Left ventricle myocardium inferior (tissue), 1 donor: ENCODE measurements at regions not wholly inside any gene's neighbourhood (a gene's known extent, or its start where the extent isn't known, plus 50 kb on each side); places are given as distances from the start of the nearest gene placed in this dataset.
"Not testable (repeated sequence)": the region's sequence is repeated elsewhere in the genome, so short reads cannot be mapped to it uniquely, and the experiment has no call there.

Source experiments
- DNase-seq: peaks from one replicate; pipeline ENCODE4 v3.0.0-alpha.2; 2020
- H3K27ac ChIP-seq: fragments of 200-600 bp; replicated peaks from 2 replicates; pipeline ENCODE4 v1.8.0; 2021
- H3K27me3 ChIP-seq: fragments of 200-600 bp; 2 replicates; pipeline ENCODE4 v1.8.0; 2021; ENCODE audit warnings: low read depth
- H3K36me3 ChIP-seq: fragments of 200-600 bp; 2 replicates; pipeline ENCODE4 v1.8.0; 2021
- H3K4me1 ChIP-seq: fragments of 200-600 bp; 2 replicates; pipeline ENCODE4 v1.8.0; 2021
- H3K4me3 ChIP-seq: fragments of 200-600 bp; 2 replicates; pipeline ENCODE4 v1.8.0; 2021; ENCODE audit warnings: mild to moderate bottlenecking, moderate library complexity
- H3K9me3 ChIP-seq: fragments of 200-600 bp; replicated peaks from 2 replicates; pipeline ENCODE4 v1.8.0; 2021
- CTCF ChIP-seq: fragments of 200-600 bp; IDR thresholded peaks from 2 replicates; pipeline ENCODE4 v1.8.0; 2021; ENCODE audit warnings: antibody characterized with exemption, mild to moderate bottlenecking, borderline replicate concordance
- intact Hi-C: fragments of 100-400 bp; cut with micrococcal nuclease; formaldehyde crosslinking; loops from one replicate; pipeline ENCODE4 v1.11.0; 2022
- donor health status: DM: no; HTN: yes; CAD: no; lungs with severe emphysema.

DNA sequence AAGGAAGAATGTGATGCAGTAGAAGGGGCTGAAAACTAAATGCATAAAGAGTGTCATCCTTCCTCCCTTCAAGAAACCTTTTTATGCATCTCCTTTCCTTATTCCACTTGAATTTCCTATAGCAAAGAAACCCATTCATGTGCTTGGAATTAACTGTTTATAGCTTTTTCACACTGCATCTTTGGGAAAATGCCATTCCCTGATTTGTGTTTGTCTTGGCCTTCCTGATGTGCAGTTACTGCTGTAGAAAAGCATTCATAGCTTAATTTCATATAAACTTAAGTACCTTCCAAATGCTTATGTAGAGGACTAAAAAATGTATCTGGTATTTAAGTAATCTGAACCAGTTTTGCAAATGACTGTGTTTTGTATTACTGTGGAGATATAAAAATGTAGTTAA lies 61.8 kb downstream of the SDR9C7 start:
- H3K4me3 ChIP-seq = no peak overlapping the region
- no peak for DNase-seq
- no peak for TF ChIP-seq CTCF
- no peaks in the 10 kb centered on the region for H3K27me3 ChIP-seq
- H3K4me1 ChIP-seq = peaks cover 4% of the 10 kb centered on the region
- H3K36me3 ChIP-seq = no peaks in the 10 kb centered on the region
- H3K9me3 ChIP-seq = peaks cover 4% of the 10 kb centered on the region
- intact Hi-C loops = no loop called here
- H3K27ac ChIP-seq = no peak overlapping the region

- Histone ChIP-seq H3K4me1 (no peaks in the 10 kb centered on the region), H3K36me3 (no peaks in the 10 kb centered on the region), H3K9me3 (peaks cover 54% of the 10 kb centered on the region), H3K27me3 (no peaks in the 10 kb centered on the region), H3K4me3 (no peak overlapping the region), H3K27ac (no peak overlapping the region)
- no peak for TF ChIP-seq CTCF
- no peak for DNase-seq
- intact Hi-C loops = no loop called here
These were observed 67.0 kb downstream of the SDR9C7 start for GRCh38 chr12:56867216-56867615.

GRCh38 chr12:56866493-56866892 lies 67.7 kb downstream of the SDR9C7 start:
- no peak overlapping the region for H3K4me3 ChIP-seq
- H3K36me3 ChIP-seq = no peaks in the 10 kb centered on the region
- intact Hi-C loops = no loop called here
- no peak for TF ChIP-seq CTCF
- H3K4me1 ChIP-seq = no peaks in the 10 kb centered on the region
- H3K9me3 ChIP-seq = peaks cover 61% of the 10 kb centered on the region
- no peak overlapping the region for H3K27ac ChIP-seq
- no peaks in the 10 kb centered on the region for H3K27me3 ChIP-seq
- DNase-seq = no peak

DNA sequence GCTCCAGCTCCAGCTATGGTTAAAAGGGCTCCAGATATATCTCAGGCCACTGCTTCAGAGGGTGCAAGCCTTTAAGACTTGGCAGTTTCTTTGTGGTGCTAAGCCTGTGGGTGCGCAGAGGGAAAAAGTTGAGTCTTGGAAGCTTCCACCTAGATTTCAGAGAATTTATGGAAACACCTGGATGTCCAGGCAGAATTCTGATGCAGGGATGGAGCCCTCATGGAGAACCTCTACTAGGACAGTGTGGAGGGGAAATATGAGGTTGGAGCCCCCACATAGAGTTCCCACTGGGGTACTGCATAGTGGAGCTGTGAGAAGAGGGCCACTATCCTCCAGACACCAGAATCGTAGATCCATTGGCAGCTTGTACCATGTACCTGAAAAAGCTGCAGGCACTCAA lies 69.9 kb downstream of the SDR9C7 start:
- intact Hi-C loops = no loop called here
- peaks cover 79% of the 10 kb centered on the region for H3K9me3 ChIP-seq
- H3K27ac ChIP-seq = no peak overlapping the region
- peaks cover 6% of the 10 kb centered on the region for H3K27me3 ChIP-seq
- no peak for TF ChIP-seq CTCF
- no peak for DNase-seq
- no peak overlapping the region for H3K4me3 ChIP-seq
- no peaks in the 10 kb centered on the region for H3K4me1 ChIP-seq
- H3K36me3 ChIP-seq = no peaks in the 10 kb centered on the region

- H3K27me3 ChIP-seq = peaks cover 7% of the 10 kb centered on the region
- no peaks in the 10 kb centered on the region for H3K4me1 ChIP-seq
- no peak for TF ChIP-seq CTCF
- peaks cover 79% of the 10 kb centered on the region for H3K9me3 ChIP-seq
- intact Hi-C loops = no loop called here
- H3K27ac ChIP-seq = no peak overlapping the region
- H3K36me3 ChIP-seq = no peaks in the 10 kb centered on the region
- no peak for DNase-seq
- H3K4me3 ChIP-seq = no peak overlapping the region
These were observed 70.4 kb downstream of the SDR9C7 start for GRCh38 chr12:56863789-56864188.

DNA sequence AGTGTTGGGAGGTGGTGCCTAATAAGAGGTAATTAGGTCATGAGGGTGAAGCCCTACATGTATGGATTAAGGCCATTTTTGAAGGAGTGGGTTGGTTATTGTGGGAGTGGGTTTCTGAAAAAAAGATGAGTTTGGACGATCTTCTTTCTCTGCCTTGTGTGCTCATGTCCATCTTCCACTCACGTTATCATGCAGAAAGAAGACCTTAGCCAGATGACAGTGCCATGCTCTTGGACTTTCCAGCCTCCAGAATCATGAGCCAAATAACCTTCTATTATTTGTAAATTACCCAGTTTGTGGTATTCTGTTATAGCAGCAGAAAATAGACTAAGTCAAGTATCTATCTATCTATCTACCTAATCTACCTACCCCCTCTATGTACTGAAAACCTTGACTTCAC lies 71.9 kb downstream of the SDR9C7 start:
- Histone ChIP-seq H3K4me1 (no peaks in the 10 kb centered on the region), H3K4me3 (no peak overlapping the region), H3K27ac (no peak overlapping the region), H3K9me3 (peaks cover 74% of the 10 kb centered on the region), H3K27me3 (peaks cover 10% of the 10 kb centered on the region), H3K36me3 (no peaks in the 10 kb centered on the region)
- intact Hi-C loops = no loop called here
- no peak for TF ChIP-seq CTCF
- no peak for DNase-seq

- DNase-seq, H3K4me3 ChIP-seq, H3K27ac ChIP-seq, H3K4me1 ChIP-seq, H3K36me3 ChIP-seq, intact Hi-C loops, H3K27me3 ChIP-seq: not testable (repeated sequence)
- H3K9me3 ChIP-seq = peaks cover 36% of the 10 kb centered on the region
These were observed 80.7 kb downstream of the SDR9C7 start for GRCh38 chr12:56853392-56853978.
